HG02852 (cell line): ENCODE measurements at regions not wholly inside any gene's neighbourhood (a gene's known extent, or its start where the extent isn't known, plus 50 kb on each side); places are given as distances from the start of the nearest gene placed in this dataset.
"Not testable (repeated sequence)": the region's sequence is repeated elsewhere in the genome, so short reads cannot be mapped to it uniquely, and the experiment has no call there.

Experiments
- ATAC-seq: cut with Tn5 transposase; IDR thresholded peaks from one replicate; pipeline ENCODE4 v1.9.1; 2021; ENCODE audit warnings: mild to moderate bottlenecking, moderate library complexity; ENCODE audit not compliant: unreplicated experiment

DNA sequence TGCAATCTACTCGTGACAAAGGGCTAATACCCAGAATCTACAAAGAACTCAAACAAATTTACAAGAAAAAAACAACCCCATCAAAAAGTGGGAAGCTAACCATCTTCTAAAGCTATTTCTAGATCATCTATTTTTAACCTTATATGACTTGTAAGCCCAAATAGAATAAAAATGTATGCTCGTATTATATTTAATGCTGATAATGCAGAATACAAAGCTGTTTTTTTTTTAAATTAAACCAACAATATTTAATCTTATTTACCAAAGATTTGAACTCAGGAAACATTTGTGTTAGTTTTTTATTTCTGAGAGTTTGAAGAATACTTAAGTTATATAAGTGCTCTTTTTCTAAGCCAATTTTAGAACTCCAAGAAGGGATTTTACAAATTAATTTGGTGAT, 652.1 kb downstream of the LRRC70 start:
- no peak for ATAC-seq

DNA sequence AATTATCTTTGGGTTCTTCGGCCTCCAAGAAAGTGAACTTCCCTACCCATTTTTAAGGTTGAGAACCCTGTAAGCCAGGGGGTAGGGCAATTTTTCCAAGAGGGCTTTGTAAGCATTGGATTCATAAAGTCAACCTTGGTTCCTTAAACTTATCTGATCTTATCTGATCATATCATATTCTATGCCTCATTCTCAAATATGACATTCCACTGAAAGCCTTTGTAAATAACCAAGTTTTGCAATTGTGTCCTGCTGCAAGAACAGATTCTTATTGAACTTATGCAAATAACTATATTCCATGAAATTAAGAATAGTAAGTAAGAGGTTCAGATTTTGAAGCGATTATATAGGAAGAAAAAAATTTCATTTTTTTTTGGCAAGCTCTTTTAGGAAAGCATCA, 649.5 kb downstream of the LRRC70 start:
- no peak for ATAC-seq

DNA sequence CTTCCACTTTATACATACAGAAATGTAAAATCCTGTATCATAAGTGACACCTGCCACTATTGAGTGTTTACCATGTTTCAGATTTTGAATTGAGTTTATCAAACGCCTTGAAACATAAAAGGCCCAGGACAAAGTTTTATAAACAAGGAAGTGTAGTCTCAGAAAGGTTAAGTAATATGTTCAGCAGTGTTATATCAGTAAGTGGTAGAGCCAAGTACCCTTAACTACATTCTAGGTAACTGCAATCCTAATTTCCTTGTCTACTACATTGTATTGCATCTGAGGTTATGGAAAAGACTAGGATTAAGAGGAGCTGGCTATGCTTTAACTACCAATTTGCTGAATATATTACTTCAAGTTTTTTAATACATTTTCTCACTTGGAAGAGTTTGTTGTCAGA, 641.6 kb downstream of the LRRC70 start:
- no peak for ATAC-seq

DNA sequence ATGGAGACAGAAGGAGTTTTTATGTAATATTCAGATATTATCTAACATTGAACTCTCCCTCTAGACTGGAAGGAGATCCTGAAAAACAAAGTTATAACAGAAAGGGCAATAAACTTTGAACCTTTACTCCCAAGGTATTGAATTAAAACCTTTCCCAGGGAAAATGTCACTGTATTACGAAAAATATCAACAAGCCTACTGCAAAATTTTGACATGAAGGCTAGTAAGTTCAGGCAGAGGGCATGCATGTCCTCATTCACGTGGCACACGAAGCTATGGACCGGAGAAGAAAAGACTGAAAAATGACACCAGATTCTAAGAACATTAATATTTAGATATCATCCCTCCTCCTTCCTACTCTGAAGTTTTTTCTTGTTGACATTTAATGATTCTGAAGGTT, 638.8 kb downstream of the LRRC70 start:
- ATAC-seq: no peak

DNA sequence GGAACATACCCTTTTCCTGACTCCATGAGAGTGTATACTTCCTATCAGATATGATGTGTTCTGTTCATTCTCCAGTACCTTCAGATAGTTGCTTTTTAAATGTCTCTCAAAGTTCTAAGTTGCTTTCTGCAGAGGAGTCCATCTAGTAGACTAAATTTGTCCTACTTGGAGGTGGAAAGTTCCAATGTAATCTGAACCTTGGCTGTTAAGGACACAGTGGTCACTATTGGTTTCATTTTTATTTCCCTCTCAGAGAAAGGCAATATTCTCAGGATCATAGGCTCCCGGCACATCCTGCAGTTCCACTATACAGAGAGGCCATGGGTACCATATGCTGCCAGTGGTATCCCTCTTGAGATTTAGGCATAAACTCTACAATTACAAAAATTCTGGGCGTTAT, 634.6 kb downstream of the LRRC70 start:
- ATAC-seq: no peak

DNA sequence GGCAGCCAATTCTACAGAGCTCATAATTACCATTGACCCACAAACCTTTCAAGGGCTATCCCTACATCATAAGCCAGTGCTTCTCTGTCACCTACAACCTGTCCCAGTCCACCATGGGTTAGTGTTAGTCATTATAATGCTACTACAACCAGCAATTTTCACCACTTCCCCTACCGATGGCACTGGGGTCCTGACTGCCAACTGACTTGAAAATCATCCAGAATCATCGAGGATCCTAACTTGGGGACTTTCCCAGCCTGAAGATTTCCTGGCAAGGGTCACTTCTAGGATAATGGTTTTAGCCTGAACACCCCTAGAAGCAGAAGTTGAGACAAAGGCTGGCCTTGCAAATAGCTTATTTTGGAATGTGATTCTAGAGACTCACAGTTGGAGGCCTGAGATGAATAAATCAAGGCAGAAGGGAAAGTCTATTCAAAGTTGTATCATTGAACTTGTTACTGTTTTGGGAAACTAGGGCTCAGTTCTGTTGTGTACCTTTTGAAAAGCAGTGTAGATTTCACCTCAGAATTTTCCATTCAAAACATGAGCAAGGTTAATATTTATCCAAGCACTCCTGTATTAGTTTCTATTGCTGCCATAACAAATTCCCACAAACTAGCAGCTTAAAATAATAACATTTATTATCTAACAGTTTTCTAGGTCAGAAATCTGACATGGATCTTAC, 633.0 kb downstream of the LRRC70 start:
- ATAC-seq: no peak

DNA sequence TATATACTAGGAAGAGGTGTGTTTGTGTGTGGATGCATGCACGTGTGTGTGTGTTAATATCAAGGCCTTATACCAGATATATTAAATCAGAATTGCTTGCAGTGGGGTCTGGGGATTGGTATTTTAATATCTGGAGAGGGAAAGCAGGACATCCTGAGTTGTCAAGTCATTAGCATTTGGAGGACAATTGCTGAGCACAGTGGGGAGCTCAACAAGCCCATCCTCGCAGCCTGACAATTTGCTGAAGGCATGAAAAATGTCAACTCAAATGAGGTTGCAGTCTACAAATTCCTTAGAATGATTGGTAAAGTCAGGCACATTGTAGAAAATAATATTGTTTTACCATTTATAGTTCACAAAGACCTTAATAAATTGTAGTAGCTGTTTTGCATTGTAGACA, 627.4 kb downstream of the LRRC70 start:
- no peak for ATAC-seq

DNA sequence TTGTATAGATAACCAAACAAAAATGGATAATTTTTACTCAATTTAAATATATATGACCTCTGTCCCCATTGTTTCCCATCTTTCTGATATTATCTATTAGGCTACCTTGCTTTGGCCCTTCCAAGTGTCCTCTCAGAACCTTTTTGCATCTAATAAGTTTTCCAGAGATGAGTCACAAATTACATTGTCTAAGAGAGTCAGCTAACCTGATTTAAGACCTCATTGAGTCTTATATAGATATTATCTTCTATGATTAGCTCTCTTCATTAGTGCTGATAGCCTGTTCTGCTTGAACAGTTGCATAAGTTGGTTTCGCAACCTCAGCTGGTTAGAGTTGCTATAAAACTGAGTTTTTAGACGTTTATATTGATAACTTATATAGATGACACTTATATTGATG, 623.1 kb downstream of the LRRC70 start:
- ATAC-seq: no peak

DNA sequence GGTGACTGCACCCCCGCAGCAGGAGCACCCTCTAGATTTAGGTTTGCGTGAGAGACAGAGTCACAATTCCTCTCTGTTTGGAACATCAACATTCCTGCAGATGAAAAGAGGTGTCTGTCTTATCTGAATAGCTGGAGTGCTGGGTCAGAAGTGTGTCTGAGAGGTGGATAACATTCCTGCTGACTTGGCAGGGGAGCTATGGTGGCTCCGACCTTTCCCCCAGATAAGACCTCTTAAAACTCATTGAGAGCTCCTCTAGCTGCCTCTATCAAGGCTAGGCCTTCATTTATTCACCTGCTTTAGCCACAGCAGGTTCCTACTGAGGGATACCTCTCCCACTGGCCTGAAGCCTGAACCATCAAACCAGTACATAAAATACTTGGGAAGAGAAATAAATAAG, 615.5 kb downstream of the LRRC70 start:
- no peak for ATAC-seq

DNA sequence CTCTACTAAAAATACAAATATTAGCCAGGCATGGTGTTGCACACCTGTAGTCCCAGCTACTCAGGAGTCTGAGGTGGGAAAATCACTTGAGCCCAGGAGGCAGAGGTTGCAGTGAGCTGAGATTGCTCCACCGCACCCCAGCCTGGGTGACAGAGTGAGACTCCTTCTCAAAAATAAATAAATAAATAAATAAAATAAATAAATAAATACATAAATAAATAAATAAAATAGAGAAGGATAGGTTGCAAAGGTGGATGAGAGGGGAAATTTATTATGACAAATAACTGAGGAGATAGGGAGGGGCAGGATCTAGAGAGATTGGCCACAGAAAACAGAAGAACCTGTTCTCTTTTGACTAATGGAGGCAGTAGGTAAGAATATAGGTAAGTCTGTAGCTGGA, 601.6 kb downstream of the LRRC70 start:
- ATAC-seq: not testable (repeated sequence)

DNA sequence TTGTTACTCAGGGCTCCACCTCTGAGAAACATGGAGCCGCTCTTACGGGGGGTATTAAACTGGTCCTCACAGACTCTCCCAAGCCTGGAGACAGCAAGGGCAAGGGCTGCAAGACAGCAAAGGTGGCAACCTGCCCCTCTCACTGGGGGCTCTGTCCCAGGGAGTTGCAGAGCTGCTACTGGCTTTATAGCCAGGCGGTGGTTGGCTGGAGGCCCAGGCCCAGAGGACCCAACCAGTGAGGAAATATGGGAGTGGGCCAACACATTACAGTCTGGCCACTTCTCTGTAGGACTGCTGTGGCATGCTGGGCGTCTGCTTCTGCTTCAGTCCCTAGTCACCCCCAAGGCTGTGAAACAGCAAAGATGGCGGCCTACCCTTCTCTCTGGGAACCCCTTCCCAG, 597.2 kb downstream of the LRRC70 start:
- ATAC-seq: no peak

DNA sequence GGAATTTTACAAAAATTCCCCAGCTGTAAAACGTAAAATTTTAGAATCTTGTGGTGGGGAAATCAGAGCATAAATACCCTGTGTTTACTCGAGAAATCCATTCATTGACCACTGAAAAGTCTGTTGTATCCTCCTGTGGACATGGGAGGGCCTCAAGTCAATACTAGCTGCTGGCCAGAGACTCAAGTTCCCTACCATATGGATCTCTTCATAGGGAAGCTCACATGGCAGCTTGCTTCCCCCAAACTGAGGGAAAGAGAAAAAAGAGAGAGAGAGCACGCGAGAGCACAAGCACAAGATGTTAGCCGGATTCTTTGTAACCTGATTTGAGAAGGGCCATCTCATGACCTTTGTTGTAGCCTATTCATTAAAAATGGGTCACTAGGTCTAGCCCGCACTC, 591.9 kb downstream of the LRRC70 start:
- ATAC-seq: no peak

DNA sequence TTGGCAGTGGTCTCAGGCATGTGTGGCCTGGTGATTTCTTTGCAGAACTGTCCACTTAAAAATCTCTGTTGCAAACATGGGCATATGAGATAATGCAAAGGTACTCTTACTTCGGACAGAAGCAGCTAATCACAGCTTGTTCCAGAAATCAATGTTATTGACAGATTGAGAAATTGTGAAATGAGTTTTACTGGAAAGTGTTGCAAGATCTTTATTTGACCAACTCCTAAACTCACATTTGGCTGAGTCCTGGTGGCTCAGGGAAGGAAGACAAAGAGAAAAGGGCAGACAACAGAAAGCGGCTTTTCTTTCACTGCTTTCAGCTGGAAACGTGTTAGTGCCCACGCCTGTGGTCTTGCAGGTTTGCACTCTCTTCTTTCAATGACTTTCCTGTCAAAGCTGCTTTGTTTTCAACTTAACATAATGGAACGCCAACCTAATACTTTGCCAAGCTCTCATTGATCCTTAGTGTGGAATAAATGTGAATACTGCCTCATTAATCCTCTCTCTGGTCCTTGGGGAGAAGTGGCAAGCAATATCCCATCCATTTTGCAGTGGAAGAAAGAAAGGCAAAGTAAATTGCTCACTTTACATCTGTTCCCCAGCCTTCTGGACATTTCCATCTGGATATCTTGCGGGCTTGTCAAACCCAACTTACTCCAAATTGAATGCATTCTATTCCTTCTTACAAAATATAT, 586.4 kb downstream of the LRRC70 start:
- ATAC-seq: no peak

DNA sequence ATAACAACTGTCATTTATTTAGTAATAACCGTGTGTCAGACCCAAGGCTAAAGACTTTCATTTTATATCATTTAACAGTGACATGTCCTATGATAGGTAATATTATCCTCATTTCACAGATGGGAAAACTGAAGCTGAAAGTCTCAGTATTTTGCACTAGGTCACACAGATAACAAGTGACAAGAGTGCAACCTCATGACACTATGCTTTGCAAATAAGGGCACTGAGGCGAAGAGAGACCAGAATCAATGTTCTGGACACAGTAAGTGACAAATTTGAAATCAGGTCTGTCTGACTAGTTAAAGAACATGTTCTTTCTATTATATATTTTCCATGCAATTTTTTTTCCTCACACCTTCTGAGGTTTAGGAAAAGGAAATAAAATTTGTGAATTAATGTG, 585.7 kb downstream of the LRRC70 start:
- ATAC-seq: no peak

DNA sequence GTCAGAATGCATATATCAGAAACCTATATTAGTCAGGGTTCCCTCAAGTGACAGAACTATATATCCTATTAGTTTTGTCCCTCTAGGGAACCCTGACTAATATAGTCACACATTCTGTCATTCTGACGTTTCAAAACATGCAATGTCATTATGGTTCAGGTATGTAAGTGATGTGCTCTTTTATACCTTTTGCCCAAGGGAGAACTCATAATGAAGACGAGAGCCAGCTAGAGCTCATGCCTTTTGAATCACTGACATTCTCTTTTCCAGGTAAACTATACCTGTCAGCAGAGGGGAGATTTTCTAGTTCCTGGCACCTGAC, 576.7 kb downstream of the LRRC70 start:
- no peak for ATAC-seq

DNA sequence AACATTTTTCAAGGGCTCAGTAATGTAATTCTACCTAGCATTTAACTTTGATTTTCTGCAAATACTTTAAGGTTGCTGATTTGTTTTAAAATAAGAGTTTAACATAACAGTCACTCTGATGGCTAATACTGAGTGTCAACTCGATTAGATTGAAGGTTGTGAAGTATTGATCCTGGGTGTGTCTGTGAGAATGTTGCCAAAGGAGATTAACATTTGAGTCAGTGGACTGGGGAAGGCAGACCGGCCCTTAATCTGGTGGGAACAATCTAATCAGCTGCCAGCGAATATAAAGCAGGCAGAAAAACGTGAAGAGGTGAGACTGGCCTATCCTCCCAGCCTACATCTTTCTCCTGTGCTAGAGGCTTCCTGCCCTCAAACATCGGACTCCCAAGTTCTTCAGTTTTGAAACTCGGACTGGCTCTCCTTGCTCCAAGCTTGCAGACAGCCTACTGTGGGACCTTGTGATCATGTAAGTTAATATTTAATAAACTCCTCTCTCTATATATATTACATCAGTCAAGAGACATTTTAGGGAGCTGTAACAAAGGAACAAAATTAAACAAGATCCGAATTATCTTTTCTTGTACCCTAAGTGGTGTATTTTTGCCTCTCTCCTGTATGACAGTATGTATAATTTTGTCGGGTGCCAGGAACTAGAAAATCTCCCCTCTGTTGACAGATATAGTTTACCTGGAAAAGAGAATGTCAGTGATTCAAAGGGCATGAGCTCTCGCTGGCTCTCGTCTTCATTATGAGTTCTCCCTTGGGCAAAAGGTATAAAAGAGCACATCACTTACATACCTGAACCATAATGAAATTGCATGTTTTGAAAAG, 576.1 kb downstream of the LRRC70 start:
- no peak for ATAC-seq

DNA sequence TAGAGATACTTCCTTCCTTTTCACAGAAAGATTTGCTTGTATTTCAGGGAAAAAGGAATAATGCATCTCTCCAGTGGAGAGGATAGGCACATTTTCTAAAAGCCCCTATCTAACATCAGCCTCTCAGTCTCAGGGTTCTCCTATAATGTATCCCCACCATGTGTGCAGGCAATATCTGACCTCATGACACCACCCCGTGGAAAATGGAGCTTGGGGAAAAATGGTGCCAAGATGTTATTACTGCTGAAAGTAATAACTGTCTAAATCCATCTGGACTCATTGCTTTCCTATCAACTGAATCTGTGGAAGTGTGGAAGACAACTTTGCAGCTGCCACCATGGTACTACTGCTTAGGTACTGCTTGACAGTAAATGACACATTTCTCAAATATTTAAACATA, 574.3 kb downstream of the LRRC70 start:
- no peak for ATAC-seq

DNA sequence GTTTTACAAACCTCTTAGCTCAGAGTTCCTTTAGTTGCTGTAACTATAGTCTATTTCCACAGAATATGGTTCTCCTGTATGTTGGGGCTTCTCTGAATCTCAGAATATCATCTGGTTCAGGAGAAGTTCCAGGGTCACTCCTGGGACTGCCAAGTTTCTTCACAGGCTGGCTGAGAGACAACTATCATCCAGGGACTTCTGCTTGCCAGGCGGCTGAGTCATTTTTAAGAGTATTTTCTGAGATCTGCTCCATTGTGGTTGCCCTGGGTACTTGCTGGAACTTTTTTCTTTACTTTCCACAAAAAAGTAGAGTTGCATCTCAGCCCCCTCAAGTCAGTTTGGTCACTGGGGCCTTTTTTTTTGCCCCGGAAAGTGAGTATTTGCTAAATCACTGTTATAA, 566.5 kb downstream of the LRRC70 start:
- no peak for ATAC-seq

DNA sequence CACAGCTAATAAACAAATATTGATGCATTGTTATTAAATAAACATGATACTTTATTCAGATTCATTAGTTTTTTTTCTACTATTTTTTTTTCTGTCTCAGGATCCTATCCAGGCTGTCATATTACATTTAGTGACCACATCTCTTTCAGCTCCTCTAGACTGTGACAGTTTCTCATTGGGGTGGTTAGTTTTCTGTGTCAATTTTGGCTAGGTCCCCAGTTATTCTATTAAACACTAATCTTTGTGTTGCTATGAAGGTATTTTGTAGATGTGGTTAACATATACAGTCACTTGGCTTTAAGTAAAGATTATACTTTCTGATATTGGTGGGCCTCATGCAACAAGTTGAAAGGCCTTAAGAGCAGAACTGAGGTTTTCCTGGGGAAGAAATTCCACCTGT, 563.0 kb downstream of the LRRC70 start:
- ATAC-seq: no peak

DNA sequence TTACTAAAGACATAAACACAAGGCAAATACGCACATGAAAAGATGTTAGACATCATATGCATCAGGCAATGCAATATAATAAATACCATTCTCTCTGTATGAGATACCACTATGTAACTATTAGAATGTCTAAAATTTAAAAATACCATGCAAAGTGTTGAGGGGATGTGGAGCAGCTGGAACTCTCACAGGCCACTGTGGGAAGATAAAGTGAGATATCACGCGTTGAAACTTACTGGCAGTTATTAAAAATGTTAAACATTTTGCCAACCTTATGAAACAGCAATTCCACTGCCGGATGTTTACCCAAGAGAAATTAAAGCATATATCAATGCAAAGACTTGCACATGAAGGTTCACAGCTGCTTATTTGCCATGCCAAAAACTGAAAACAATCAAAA, 556.7 kb downstream of the LRRC70 start:
- ATAC-seq: no peak

DNA sequence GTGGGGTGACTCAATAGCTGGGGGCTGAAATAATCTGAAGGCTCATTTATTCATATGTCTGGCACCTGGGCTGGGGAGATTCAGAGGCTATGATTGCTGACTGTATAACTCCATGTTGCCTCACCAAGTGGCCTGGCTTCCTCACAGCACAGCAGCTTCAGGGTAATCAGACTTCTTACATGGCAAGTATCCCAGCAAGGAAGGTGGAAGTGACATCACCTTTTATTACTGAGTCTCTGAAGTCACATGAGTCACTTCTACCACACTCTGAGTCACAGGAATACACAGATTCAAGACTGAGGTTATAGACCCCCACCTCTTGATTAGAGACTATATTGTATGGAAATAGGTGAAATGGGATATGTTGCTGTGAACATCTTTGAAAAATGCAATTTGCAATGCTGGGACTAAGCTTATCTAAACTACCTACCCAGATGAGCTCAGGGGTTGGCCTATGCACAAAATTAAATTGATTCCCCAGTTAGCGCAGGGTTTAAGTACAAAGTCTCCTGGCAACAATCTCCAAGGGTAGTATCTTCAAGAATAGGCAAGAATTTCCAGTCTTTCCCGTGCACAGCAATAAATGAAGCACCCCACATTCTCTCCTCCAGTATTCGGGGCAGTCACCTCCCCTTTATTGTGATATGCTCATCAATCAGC, 553.1 kb downstream of the LRRC70 start:
- no peak for ATAC-seq

DNA sequence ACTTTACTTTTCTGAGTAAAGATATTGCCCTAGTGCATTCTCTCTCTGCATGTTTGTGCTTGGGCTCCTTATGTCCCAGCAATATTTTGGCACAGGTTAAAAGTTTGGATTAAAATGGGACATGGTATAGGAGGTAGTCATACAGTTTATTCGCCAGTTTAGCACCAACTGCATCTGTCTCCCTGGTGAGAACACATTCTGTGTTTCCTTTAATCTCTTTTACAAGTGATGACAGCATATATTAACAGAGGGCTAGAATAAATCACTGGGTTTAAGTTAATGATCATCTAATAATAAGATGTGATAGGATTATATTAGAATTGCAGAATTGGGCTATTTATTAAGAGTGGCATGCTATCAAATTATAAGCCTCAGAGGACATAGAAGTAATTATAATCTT, 550.1 kb downstream of the LRRC70 start:
- ATAC-seq: no peak
